HG02798 (cell line): ENCODE measurements at regions not wholly inside any gene's neighbourhood (a gene's known extent, or its start where the extent isn't known, plus 50 kb on each side); places are given as distances from the start of the nearest gene placed in this dataset.

ENCODE experiments used
- ATAC-seq: cut with Tn5 transposase; IDR thresholded peaks from one replicate; pipeline ENCODE4 v1.9.1; 2021; ENCODE audit warnings: mild to moderate bottlenecking; ENCODE audit not compliant: unreplicated experiment, poor library complexity

DNA sequence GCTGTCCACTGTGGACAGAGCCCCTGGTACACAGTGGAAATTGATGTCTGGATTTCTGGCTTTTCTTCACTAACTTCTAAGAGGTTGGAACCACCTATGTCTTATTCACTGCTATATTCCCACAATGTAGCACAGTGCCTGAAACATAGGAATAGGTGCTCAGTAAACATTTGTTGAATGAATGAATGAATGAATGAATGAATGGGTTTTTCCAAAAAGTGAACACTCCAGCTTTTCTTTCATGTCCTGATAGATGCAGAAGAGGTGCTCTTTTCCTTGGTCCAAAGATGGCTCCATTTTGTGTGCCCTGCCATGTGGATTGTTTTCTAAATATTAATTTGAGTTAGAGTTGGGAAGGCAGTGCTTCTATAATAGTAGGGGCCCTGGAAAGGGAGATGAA lies 124.1 kb downstream of the SP3 start:
- ATAC-seq, result no peak

DNA sequence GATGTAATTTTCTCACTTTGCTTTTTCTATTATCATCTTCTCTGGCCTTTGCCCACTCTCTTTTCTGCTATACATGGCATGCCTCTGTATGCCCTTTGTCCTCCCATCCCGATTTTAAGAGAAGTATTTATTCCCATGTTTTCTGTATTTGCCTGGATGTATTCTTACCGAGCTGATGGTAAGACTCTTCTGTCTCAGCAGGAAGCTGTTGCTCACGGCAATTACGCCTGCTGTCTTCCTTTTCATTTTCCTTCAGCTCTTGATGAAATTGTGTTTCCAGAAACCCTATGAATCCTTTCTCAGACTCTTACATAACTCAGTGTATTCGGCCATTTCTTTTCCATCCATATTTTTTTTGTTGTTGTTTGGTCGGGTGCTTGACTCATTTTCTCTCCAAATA lies 121.6 kb downstream of the SP3 start:
- ATAC-seq, result no peak

DNA sequence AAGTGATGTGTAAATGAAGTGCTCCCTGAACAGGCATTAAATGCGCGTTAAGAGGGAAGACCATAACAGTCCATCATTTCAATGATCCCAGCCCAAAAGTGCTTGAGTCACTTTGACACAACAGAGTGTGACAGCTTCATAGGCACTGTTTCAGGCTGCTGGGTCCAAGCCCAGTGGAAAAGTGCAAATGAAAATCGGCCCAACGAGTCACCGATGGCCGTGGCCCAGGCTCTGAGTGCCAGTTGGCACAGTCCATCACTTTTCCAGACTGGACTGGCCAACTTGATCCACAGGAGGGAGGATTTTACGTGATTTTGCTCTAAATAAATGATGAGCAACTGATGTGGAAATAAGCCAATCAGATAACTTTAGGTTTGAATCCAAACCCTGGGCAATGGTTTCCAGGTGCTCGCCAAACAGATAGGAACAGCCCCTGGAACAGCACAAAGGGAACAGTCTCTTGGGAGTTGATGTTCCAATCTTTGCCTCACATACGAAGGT lies 114.0 kb downstream of the SP3 start:
- ATAC-seq, result no peak

DNA sequence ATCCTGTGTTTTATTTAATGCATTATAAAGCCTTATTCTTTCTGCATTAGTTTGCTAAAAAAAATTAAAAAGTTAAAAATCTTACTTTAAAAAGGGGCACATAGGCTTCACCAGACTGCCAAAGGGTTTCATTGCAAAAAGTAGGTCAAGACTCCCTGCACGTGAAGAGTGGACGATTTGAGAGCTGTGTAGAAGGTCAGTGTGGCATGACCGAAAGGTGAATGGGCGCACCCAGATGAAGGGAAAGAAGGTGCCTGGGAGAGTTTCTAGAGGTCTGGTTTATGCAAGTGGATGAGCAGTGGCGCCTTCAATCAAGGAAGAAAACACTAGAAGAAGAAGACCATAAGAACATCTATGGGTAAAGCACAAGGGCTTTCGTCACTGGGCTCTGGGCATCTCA lies 111.0 kb downstream of the SP3 start:
- ATAC-seq, result no peak

DNA sequence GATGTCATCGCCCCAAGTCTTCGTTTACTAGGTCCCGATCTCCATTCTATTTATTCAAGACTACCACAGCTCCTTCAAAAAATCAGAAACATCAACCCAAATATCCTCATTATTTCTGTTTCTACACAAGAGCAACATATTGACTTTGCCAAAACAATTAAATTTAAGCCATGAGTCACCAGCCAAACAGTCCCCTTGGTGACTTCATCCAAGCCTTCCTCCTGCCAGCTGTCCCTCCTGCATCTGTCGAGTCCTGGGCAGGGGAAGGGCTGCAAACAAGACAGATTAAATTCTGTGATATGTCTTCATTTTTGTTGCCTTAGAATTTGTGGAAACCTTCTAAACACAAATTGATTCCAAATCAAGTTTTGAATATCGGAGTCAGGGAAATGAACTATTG lies 110.3 kb downstream of the SP3 start:
- ATAC-seq, result no peak

DNA sequence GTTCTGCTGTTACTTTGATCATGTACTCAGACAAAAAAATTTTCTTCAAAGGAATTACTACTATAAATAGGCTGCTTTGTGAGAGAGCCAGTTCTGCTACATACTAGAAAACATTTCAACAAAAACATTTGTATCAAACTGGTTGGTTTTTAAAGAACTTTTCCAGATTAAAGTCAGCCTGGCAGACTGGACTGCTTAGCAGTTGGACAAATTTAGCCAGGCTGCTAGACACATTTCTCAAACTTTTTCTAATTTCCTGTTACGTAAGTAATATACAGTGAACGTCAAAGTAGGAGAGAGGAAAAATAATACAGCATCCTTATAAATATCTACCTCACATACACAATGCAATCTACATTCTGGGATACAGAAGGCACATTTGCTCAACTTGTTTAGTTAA lies 109.5 kb downstream of the SP3 start:
- ATAC-seq, result no peak
